ENCODE measurements at regions not wholly inside any gene's neighbourhood (a gene's known extent, or its start where the extent isn't known, plus 50 kb on each side); places are given as distances from the start of the nearest gene placed in this dataset.

DNA sequence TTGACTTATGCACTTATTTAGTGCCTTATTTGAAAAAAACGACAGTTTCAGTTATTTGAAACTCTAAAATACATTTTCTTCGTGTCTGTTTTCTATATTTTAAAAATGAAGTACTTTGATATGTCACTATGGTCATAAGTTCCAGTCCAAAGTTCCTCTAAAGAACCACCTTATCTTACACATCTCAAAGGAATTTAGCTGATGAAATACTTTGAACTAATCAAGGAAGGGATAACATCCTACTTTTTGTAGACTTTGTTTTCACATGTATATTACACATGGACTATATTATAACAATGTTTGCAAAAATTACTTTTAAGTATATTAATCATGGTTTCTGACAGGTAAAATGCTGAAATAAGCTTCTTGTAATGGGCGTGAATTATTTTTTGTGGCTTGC, 265.8 kb upstream of the ZNF717 start:
- ATAC-seq, result no peak

DNA sequence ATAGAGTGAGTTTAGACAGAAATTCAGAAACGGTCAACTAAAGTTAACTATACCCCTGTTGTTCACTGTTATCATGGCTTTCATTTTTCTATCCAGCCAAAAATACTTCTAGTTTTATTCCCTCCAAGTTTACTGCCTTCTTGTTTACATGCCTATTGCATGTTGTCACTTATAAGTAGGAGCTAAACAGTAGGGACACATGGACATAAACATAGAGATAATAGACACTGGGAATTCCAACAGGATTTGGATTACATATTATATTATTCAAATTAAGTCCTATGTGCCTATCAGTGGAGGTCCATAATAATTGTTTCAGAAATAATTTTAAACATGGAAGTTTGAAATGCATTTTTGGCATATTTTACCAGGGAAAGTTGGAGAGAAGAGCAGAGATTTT, 269.1 kb upstream of the ZNF717 start:
- TF ChIP-seq CTCF (conservative IDR thresholded peaks at IDR 0.05; ENCODE audit: low read depth, low read length) (no peak), EZH2 (IDR thresholded peaks at IDR 0.05; ENCODE audit: low read length, unreplicated experiment) (no peak), EZH2phosphoT487 (IDR thresholded peaks at IDR 0.05; ENCODE audit: borderline replicate concordance, low read length) (no peak)
- Histone ChIP-seq H3K79me2 (ENCODE audit: low read length) (no peaks in the 10 kb centered on the region), H3F3A (ENCODE audit: low read length, unreplicated experiment) (no peaks in the 10 kb centered on the region), H3K4me1 (ENCODE audit: insufficient read depth, low read length) (peaks cover 9% of the 10 kb centered on the region), H2AFZ (ENCODE audit: low read length) (no peak overlapping the region), H3K36me3 (ENCODE audit: low read depth, low read length) (no peaks in the 10 kb centered on the region), H3K4me3 (ENCODE audit: low read length) (no peak overlapping the region), H3K27ac (ENCODE audit: low read length) (no peak overlapping the region), H4K20me1 (ENCODE audit: low read length) (no peaks in the 10 kb centered on the region), H3K9ac (ENCODE audit: low read length) (no peak overlapping the region), H3K4me2 (ENCODE audit: low read length) (no peak overlapping the region), H3K9me3 (ENCODE audit: low read length) (no peaks in the 10 kb centered on the region), H3K27me3 (ENCODE audit: low read length) (no peaks in the 10 kb centered on the region), H3K9me2 (replicated peaks; ENCODE audit: low read length) (no peaks in the 10 kb centered on the region)
- ChIA-PET POLR2A (ENCODE audit: unreplicated experiment) (no interaction called here), CTCF (no interaction called here)
- no TSS peak for BruUV-seq (replicated peaks)
- intact Hi-C loops (cut with micrococcal nuclease), result no loop called here
- ATAC-seq, result no peak
- DNase-seq, result no peak

More for the DNA sequence above, 265.8 kb upstream of the ZNF717 start:
- TF ChIP-seq EZH2phosphoT487 (IDR thresholded peaks at IDR 0.05; ENCODE audit: borderline replicate concordance, low read length) (no peak), CTCF (conservative IDR thresholded peaks at IDR 0.05; ENCODE audit: low read depth, low read length) (no peak), EZH2 (IDR thresholded peaks at IDR 0.05; ENCODE audit: low read length, unreplicated experiment) (no peak)
- ChIA-PET CTCF (no interaction called here), POLR2A (ENCODE audit: unreplicated experiment) (no interaction called here)
- intact Hi-C loops (cut with micrococcal nuclease), result no loop called here
- no peaks in the 10 kb centered on the region for H3K27me3 ChIP-seq (ENCODE audit: low read length)
- no peak overlapping the region for H3K4me3 ChIP-seq (ENCODE audit: low read length)
- no peak overlapping the region for H3K9ac ChIP-seq (ENCODE audit: low read length)
- no peaks in the 10 kb centered on the region for H3K79me2 ChIP-seq (ENCODE audit: low read length)
- H3K27ac ChIP-seq (ENCODE audit: low read length), result no peak overlapping the region
- no peaks in the 10 kb centered on the region for H3F3A ChIP-seq (ENCODE audit: low read length, unreplicated experiment)
- H3K36me3 ChIP-seq (ENCODE audit: low read depth, low read length), result no peaks in the 10 kb centered on the region
- no TSS peak for BruUV-seq (replicated peaks)
- peak; percentile 48 for DNase-seq
- no peak overlapping the region for H2AFZ ChIP-seq (ENCODE audit: low read length)
- H3K9me2 ChIP-seq (replicated peaks; ENCODE audit: low read length), result no peaks in the 10 kb centered on the region
- peaks cover 9% of the 10 kb centered on the region for H3K4me1 ChIP-seq (ENCODE audit: insufficient read depth, low read length)
- no peaks in the 10 kb centered on the region for H4K20me1 ChIP-seq (ENCODE audit: low read length)
- 0 out of 2 replicates have a peak overlapping the region, but pooled peaks have one; percentile 11 for H3K4me2 ChIP-seq (ENCODE audit: low read length)
- no peaks in the 10 kb centered on the region for H3K9me3 ChIP-seq (ENCODE audit: low read length)

GRCh38 chr3:76061654-76062053, 276.3 kb upstream of the ZNF717 start:
- H3K4me3 ChIP-seq (ENCODE audit: low read length), result no peak overlapping the region
- TF ChIP-seq EZH2 (IDR thresholded peaks at IDR 0.05; ENCODE audit: low read length, unreplicated experiment) (no peak), CTCF (conservative IDR thresholded peaks at IDR 0.05; ENCODE audit: low read depth, low read length) (no peak), EZH2phosphoT487 (IDR thresholded peaks at IDR 0.05; ENCODE audit: borderline replicate concordance, low read length) (no peak)
- no peak overlapping the region for H3K27ac ChIP-seq (ENCODE audit: low read length)
- H3K79me2 ChIP-seq (ENCODE audit: low read length), result no peaks in the 10 kb centered on the region
- peaks cover 24% of the 10 kb centered on the region for H3K4me1 ChIP-seq (ENCODE audit: insufficient read depth, low read length)
- H3K9me2 ChIP-seq (replicated peaks; ENCODE audit: low read length), result no peaks in the 10 kb centered on the region
- H4K20me1 ChIP-seq (ENCODE audit: low read length), result no peaks in the 10 kb centered on the region
- H2AFZ ChIP-seq (ENCODE audit: low read length), result no peak overlapping the region
- no peak overlapping the region for H3K9ac ChIP-seq (ENCODE audit: low read length)
- ATAC-seq (no peak), DNase-seq (no peak)
- no TSS peak for BruUV-seq (replicated peaks)
- ChIA-PET CTCF (no interaction called here), POLR2A (ENCODE audit: unreplicated experiment) (no interaction called here)
- H3F3A ChIP-seq (ENCODE audit: low read length, unreplicated experiment), result no peaks in the 10 kb centered on the region
- no peak overlapping the region for H3K4me2 ChIP-seq (ENCODE audit: low read length)
- intact Hi-C loops (cut with micrococcal nuclease), result loop anchor here (5.0 kb wide), 1 partner anchor 39 kb away; no protein-coding TSS in a partner anchor
- no peaks in the 10 kb centered on the region for H3K36me3 ChIP-seq (ENCODE audit: low read depth, low read length)
- H3K9me3 ChIP-seq (ENCODE audit: low read length), result no peaks in the 10 kb centered on the region
- H3K27me3 ChIP-seq (ENCODE audit: low read length), result no peaks in the 10 kb centered on the region
